GM19240 (cell line): ENCODE measurements at regions not wholly inside any gene's neighbourhood (a gene's known extent, or its start where the extent isn't known, plus 50 kb on each side); places are given as distances from the start of the nearest gene placed in this dataset.
"Not testable (repeated sequence)": the region's sequence is repeated elsewhere in the genome, so short reads cannot be mapped to it uniquely, and the experiment has no call there.

ENCODE experiments used
- DNase-seq: peaks from one replicate; pipeline ENCODE4 v3.0.0; 2011; ENCODE audit warnings: low spot score; ENCODE audit not compliant: insufficient read length

DNA sequence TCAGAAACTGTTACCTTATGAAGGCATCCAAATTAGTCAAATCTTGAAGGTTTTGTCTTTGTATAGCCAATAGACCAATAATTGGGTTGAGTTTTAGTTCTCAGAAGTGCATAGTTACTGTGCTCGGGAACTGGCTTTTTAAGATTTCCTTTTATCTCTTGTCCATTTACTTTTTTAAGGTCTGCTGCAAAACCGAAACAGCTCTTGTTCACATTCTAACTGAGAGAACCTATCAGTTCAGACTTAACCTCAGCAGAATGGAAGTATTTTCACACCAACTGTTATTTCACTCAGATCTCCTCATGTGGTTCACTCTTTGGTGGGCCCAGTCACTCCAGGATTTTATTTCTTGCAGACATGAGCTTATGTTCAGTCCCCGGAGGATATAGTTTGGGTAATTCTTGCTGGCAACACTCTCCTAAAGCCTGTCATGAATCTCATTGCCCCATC lies 55.5 kb downstream of the TPBG start:
- peak; percentile 3 for DNase-seq

DNA sequence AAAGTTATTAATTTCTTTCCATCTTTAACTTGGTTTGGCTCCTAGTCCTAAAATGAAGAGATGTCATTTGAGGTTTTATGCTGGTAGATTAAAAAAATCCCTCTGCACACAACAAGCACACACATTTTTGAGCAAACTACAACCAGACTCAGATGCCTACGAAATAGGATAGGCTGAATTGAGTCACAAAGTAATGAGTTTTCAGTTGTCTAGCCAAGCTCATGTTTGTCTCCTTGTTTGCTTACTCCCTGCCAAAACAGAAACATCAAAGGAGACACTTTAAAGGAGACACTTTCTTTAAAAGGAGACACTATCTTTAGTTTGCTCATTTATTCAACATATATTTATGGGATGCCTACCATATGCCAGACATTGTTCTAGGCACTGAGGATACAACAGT lies 56.2 kb downstream of the TPBG start:
- DNase-seq: no peak

- no peak for DNase-seq
Measured at GRCh38 chr6:82430611-82431010, 67.0 kb downstream of the TPBG start.

- DNase-seq: no peak
Measured at GRCh38 chr6:82436740-82437139, 73.1 kb downstream of the TPBG start.

- no peak for DNase-seq
Measured at GRCh38 chr6:82437701-82438100, 74.1 kb downstream of the TPBG start.

DNA sequence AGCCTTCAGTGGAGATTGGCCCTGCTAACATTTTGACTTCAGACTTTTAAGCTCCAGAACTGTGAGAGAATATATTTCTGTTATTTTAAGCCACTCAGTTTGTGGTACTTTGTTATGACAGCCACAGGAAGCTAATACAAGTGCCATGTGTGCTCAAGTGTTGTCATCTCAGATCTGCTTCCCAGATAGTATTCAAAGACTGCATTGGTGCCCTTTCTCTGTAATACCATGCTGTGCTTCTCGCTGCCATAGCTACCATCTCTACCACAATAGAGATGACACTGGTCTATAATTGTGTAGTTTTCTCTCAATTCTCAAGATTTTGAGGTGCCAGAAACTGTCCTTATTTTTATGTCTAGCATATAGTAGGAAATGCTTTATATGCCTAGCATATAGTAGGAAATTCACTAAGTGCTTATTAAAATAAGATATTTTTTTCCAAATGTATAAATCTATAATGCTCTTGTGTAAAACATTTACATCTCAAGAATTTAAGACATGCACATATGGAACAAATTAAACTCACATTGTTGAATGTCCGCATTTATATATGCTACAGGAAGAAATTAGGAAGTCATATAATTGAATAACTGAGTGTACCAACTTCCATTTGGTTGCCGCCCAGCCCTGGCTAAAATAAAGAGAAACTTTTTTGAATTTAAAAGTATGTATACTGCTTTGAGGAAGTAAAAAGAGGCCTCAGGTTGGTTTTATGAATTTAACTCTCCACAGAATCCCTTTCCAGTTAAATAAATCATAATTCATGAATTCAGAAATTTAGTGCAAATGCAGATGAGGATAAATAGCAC lies 77.6 kb downstream of the TPBG start:
- no peak for DNase-seq

GRCh38 chr6:82442061-82442719 lies 78.6 kb downstream of the TPBG start:
- DNase-seq: no peak

- DNase-seq: no peak
Measured at GRCh38 chr6:82458147-82458546, 94.5 kb downstream of the TPBG start.

- no peak for DNase-seq
Measured at GRCh38 chr6:82458705-82459104, 95.1 kb downstream of the TPBG start.

- DNase-seq: no peak
Measured at GRCh38 chr6:82461536-82461935, 97.9 kb downstream of the TPBG start.

GRCh38 chr6:82467338-82467737 lies 103.7 kb downstream of the TPBG start:
- DNase-seq: no peak

GRCh38 chr6:82470123-82470522 lies 106.5 kb downstream of the TPBG start:
- not testable (repeated sequence) for DNase-seq

- not testable (repeated sequence) for DNase-seq
Measured at GRCh38 chr6:82475106-82475505, 111.5 kb downstream of the TPBG start.

GRCh38 chr6:82484001-82484400 lies 120.4 kb downstream of the TPBG start:
- DNase-seq: no peak

DNA sequence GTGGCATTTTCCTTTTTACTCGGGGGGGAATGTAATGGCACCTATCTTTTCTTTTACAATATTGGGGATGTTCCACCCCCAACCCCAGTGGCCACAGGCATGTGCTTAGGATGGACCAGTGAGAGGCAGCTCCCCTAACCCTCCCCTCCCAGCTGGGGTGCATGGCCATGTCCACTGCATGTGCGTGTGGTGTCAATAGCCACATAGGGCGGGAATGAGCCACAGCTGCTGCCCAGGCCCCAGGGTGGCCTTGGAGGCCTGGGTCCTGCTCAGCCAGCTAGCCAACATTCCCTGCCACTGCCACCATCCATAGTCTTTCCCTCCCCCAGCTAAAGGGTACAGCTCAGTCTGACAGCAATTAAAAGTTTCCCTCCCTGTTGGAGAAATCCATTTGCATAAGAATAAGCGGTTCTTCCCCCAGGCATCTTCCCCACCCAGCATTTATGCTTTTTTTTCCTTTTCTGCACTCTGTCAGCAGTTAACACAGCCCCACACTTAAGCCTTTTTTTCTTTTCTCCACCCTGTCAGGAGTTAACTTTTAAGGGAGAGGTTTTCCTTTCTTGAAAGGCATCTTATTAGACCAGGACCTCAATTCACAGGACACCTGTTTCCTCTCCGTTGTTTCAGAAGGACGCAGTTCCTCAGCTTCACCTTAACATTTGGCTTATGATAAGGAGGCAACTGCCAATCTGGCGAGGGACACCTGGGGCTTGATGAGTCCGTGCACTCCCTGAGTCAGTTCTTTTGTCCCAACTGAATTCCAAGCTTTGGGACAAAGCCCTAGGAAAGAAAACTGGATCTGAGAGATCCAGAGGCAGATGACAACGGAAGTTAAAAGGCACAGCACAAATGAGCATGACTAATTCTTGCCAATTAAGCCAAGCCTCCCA lies 121.4 kb downstream of the TPBG start:
- DNase-seq: no peak

DNA sequence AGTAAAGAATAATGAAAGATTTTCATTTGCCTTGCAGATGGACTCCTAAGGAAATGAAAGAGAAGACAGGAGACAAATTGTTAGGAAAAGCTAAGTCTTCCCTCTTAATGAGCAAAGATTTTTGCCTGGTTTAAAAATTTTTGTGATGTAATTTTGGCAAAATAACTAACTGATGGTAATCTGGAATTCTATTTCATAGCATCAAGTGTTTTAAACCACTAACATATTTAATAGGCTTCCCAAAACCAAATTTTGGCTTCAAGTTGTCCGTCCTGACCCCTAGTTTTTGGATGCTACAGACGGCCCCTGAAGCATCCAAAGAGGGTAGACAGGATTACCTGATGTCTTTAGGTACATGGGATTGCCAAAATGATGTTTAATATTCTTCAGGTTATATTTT lies 124.3 kb downstream of the TPBG start:
- no peak for DNase-seq

DNA sequence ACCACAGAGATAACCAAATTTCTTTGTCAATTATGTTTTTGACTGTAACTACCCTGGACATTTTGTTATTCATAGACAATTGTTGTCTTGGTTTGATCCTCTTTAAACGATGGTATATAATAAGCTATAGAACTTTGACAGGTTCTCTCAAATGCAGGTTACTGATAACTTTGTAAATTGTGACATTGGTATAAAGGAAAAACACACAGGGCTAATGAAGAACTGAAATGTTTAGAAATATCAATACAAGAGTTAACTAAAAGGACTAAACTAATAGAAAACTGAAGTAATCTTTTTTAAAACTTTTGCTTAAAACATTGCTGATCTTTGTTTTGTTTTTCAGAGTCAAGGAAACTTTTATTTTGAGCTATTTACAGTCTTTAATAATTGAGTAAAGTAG lies 124.8 kb downstream of the TPBG start:
- no peak for DNase-seq

GRCh38 chr6:82492134-82492533 lies 128.5 kb downstream of the TPBG start:
- DNase-seq: no peak

- no peak for DNase-seq
Measured at GRCh38 chr6:82493467-82493866, 129.8 kb downstream of the TPBG start.

- DNase-seq: no peak
Measured at GRCh38 chr6:82494367-82494766, 130.8 kb downstream of the TPBG start.

- DNase-seq: not testable (repeated sequence)
Measured at GRCh38 chr6:82501901-82502300, 138.3 kb downstream of the TPBG start.

GRCh38 chr6:82506526-82506925 lies 142.9 kb downstream of the TPBG start:
- DNase-seq: no peak
